NCI-H526 treated with DMSO at 0.1 percent for 48 hours (cell line): ENCODE measurements at regions not wholly inside any gene's neighbourhood (a gene's known extent, or its start where the extent isn't known, plus 50 kb on each side); places are given as distances from the start of the nearest gene placed in this dataset.

Source experiments
- DNase-seq: peaks from one replicate; lab custom pipeline; 2025; lab: John Stamatoyannopoulos, UW

- DNase-seq: no peak
These were observed 50.6 kb upstream of the FER start for GRCh38 chr5:108696951-108697715.

GRCh38 chr5:108696407-108696806, 51.3 kb upstream of the FER start:
- no peak for DNase-seq

DNA sequence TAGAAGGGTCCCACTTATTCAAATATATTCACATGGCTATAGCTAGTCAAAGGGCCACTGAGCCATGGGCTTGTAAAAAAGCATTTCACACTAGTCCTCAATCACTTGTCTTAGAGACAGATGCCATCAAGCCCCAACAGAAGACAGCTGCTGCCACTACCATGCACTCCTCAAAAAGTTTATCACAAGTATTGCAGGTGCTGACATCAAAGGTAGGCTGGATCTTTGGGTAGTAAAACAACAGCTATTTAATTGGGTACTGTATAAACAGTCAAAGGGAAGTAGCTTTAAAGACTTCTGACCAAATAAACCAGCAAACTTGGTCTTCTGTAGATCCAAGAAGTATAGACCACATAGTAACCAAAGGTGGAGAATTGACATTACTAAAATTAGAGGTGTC, 59.2 kb upstream of the FER start:
- DNase-seq: no peak

DNA sequence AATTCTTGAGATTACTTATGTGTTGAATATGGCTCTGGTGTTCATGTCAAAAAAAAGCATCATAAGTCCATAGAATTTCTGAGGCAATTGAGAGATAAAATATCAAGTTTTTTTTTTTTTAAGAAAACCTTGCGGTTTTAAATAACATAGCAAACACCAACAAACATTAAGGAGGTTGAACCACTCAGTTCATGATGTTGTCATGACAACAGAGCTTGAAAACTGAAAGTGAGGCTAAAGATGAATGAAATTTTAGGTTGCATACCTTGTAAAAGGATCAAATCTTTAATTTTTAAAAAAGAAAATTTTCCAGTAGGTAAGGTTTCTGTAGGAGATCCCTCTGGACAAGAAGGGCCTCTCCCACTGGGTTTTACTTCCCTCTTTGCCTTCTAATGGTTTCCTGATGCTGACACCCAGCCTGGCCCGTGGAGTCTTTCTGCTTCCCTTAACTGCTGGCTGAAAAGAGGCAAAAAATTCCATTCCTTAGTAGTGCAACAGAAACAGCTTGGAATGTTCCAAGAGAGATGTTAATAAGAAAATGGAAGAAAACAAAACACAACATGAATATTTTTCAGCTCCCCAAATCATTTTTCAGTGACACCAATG, 60.0 kb upstream of the FER start:
- no peak for DNase-seq

- no peak for DNase-seq
These were observed 61.0 kb upstream of the FER start for GRCh38 chr5:108686676-108687075.

- peak; percentile 6 for DNase-seq
These were observed 62.1 kb upstream of the FER start for GRCh38 chr5:108685448-108686216.

DNA sequence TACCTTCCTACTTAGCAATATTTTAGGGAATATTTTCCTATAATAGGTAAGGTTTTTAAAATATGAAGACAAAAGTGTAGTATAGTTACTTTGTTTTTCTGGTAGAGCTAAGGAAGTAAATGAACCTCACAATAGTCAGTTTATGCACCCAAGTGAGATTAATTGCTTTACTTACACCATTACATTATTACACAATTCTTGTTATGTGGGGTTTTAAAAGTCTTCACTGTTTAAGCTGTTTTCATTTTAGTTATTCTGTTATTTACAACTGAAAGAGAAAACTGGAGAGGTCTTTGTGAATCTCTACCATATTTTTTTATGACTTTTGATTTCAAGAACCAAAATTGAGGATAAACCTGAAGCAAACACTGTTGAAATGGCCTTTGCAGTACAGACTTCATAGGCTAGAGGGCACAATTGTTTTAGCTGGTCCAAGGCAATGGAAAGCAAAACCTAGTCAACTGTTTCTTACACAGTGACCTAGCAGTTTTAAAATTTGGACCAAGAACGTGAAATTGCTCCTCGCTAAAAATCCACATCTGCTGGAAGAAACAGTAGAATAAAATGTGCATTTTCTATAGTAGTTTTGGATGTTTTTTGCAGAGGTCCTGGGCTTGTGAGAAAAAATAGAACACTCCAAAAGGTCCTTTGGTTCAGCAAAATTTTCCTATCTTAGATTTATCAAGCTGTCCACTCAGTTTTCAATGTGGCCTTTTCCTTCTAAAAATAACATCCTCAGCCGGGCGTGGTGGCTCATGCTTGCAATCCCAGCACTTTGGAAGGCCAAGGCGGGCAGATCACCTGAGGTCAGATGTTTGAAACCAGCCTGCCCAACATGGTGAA, 66.4 kb upstream of the FER start:
- peak; percentile 4 for DNase-seq

DNA sequence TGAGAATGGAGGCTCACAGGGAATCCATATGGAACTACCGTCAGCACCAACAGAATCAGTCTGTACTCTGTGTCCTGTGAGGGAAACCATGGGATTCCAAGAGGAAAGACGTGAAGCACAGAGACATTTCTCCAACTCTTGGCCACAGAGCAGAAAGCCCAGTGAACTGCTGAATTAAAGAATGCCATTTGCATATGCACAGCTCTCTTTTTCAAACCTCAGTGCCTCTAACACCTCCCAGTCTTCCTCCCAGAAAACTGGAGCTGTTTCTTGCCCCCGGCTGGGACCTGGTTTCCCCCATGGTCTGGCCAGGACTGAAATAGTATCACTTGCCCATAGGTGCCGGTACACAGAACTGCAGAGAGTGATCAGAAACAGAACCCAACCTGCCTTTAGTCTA, 69.6 kb upstream of the FER start:
- no peak for DNase-seq

DNA sequence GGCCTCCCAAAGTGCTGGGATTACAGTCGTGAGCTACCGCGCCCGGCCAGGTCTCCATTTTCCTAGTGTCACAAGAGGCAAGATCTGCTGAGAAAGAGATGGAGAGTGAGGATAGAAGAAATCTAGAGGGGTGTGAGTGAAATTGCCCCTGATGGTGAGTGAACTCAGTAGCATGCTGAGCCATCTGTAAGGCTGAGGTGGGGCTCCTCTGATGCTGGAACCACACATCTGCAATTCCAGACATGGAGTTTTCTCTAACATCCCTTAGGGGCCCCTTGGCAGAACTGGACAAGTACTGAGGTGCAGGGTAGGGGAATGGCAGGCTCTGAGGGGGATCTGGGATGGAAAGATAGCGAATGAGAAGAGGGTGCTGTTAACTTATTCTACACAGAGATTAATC, 72.0 kb upstream of the FER start:
- DNase-seq: no peak

DNA sequence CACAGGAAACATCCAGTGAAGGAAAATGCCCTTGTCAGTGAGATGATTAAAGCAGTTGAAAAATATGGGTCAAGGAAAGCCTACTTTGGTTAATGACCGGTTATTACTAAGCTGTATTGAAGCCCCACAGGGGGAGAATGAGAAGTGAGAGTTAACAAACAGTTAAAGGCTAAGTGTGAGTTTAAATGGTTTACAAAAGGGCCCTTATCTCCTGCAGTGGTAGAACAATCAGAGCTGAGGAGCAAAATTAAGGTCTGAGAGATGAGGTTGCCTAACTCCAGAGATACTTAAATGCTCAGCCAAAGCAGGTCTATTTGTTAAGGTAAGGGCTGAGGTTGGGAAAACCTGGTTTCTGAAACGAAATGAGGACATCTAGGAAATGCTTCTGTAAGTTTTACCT, 75.1 kb upstream of the FER start:
- DNase-seq: no peak

DNA sequence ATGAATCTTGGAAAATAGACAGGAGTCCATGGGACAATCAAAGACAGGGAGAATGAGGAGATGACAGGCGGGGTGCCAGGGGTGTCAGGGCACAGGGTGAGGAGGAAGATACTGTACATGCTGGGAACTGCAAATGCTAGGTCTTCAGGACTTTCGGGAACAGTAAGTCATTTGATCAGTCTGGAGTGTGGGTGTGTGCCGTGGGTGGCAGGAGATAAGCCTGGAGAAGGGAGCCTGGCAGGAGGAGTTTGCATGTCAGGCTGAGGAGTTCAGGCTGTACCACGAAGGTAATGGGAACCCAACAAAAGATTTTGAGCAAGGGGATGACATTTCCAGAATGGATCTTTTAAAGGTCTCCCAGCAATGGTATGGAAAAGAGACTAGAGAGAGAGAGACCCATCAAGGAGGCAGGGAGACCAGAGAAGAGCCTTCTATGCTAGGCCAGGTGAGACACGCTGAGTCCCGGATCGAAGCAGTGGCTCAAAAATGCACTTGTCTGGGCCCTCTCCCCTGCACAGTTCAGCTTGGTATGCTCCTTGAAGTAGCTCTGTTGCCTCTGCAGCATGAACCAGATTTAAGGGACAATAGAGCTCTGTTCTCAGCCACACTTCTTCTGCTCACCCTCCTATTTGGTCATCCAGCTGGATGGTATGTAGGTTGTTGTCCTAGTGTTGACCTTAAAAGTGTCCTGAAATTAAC, 77.0 kb upstream of the FER start:
- DNase-seq: no peak

- no peak for DNase-seq
These were observed 78.2 kb upstream of the FER start for GRCh38 chr5:108669462-108669861.

DNA sequence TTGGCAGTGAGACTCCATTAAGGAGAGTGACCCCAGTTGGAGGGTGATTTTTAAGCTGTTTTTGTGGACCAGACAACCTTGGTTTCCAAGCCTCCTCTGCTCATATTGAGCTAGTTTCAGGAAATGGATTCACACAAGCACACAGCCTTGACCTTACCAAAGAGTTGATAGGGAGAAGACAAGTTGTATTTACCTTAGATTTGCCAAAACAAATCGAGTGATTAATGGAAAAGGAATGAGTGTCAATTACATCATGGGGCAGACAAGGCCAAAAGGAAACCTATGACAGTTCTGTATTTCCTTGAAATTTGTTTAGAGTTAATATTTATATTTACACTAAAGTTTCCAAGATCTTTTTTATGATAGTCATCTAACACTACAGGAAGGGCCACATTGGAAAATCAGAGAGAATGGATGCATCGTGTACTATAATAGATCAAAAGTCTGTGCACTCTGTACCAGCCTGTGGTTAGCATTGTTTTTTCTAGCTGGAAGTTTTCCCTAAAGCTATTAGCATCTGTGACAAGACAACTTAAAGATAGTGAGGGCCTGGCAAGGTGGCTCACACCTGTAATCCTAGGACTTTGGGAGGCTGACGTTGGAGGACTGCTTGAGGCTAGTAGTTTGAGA, 86.0 kb upstream of the FER start:
- DNase-seq: no peak

- DNase-seq: no peak
These were observed 86.7 kb upstream of the FER start for GRCh38 chr5:108661024-108661423.

DNA sequence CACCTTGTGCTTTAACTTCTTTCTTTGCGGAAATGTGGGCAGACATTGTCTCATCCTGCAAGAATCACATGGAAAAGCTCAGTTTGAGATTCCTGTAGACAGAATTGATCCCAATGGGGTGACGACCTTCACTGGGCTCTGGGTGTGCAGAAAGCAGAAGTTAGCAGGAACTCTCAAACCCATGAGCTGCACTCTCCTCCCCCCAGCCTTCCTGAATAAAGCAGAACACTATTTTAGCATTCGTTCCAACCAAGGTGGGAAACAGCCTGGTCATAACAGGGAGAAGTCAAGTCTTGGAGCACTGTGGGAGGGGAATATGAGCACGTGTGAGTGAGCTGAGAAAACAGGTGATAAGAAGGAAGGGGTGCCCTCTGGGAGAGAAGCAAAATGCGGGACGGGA, 87.4 kb upstream of the FER start:
- DNase-seq: no peak

DNA sequence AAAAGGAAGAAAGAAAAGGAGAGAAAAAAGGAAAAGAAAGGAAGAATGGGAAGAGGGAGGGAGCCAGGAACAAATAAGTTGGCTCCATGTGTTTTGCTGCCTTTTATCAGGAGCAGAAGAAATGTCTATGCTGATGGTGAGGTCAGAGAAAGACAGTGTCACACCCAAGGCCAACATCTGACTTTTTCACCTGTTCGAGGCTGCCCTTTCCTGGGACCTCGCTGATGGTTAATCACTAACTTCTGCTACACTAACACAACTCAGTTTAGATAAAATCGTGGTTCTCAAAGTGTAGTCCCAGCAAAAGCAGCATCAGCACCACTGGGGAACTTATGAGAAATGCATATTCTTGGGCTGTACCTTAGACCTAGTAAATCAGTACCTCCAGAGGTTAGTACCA, 88.2 kb upstream of the FER start:
- DNase-seq: no peak

GRCh38 chr5:108655750-108656450, 91.8 kb upstream of the FER start:
- DNase-seq: no peak

DNA sequence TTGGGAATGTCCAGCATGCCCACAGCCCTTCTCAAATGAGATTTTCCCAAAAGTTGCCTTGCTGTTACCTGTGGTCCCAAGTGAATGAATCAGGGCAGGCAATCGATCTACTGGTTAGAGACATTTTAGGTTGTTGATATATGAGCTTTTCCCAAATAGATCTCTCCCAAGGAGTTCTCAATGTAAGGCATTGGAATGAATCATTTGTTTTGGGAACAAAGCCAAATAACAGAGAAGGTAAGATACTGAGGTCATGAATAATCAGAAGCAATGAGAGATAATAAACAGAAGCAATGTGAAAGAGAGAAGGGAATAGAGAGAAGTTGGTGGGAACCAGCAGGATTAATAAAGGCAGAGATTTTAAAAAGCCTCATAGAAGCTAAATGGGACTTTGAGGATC, 93.6 kb upstream of the FER start:
- no peak for DNase-seq

DNA sequence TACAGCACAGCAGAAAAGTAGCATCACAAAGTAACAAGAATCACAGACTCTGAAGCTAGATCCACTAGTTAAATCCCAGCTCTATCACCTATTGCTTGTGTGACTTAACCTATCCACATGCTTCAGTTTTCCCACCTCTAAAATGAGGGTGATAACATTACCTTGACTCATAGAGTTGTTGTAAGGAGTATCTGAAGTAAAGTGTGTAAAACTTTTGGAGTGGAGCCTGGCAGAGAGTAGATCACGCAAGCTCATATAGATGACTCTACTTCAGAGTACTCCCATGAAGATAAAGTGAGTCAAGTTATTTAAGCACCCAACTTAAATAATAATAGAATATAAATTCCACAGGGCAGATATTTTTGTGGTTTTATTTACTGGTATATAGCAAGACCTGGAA, 94.5 kb upstream of the FER start:
- no peak for DNase-seq

DNA sequence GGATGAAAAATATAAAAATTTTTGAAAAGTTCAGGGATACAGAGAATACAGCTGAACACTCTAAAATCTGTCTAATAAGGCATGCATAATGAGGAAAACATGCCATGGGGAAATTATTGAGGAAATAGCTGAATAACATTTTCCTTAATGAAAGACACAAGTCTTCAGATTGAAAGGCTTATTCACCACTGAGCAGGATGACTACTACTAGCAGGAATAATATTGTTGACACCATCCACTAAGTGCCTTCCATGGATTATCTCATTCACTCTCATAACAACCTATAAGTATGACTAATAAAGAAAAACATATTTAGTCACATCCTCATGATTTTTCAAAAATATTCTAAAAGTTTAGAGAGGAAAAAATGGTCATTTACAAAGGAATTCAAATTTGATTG, 96.7 kb upstream of the FER start:
- no peak for DNase-seq

GRCh38 chr5:108649646-108650045, 98.1 kb upstream of the FER start:
- no peak for DNase-seq
